ES-I3 (cell line): ENCODE measurements at regions not wholly inside any gene's neighbourhood (a gene's known extent, or its start where the extent isn't known, plus 50 kb on each side); places are given as distances from the start of the nearest gene placed in this dataset.

Experiments
- H3K36me3 ChIP-seq: 2 replicates; pipeline ENCODE4 v1.6.1; 2013; ENCODE audit warnings: mild to moderate bottlenecking, low read length, control low read depth, moderate library complexity; ENCODE audit not compliant: insufficient read depth
- H3K4me1 ChIP-seq: 2 replicates; pipeline ENCODE4 v1.6.1; 2013; ENCODE audit warnings: mild to moderate bottlenecking, control low read depth, low read length; ENCODE audit not compliant: insufficient read depth
- H3K9ac ChIP-seq: 2 replicates; pipeline ENCODE4 v1.6.1; 2013; ENCODE audit warnings: low read depth, mild to moderate bottlenecking, low read length, moderate library complexity
- H3K9me3 ChIP-seq: 2 replicates; pipeline ENCODE4 v1.6.1; 2013; ENCODE audit warnings: mild to moderate bottlenecking, low read length, moderate library complexity; ENCODE audit not compliant: control insufficient read depth, insufficient read depth

- Histone ChIP-seq H3K4me1 (no peaks in the 10 kb centered on the region), H3K9ac (no peak overlapping the region), H3K9me3 (no peaks in the 10 kb centered on the region), H3K36me3 (no peaks in the 10 kb centered on the region)
Observed at GRCh38 chr17:6343191-6343590, 91.7 kb downstream of the AIPL1 start.

GRCh38 chr17:6340708-6341107, 94.2 kb downstream of the AIPL1 start:
- Histone ChIP-seq H3K36me3 (no peaks in the 10 kb centered on the region), H3K9me3 (no peaks in the 10 kb centered on the region), H3K4me1 (no peaks in the 10 kb centered on the region), H3K9ac (no peak overlapping the region)

DNA sequence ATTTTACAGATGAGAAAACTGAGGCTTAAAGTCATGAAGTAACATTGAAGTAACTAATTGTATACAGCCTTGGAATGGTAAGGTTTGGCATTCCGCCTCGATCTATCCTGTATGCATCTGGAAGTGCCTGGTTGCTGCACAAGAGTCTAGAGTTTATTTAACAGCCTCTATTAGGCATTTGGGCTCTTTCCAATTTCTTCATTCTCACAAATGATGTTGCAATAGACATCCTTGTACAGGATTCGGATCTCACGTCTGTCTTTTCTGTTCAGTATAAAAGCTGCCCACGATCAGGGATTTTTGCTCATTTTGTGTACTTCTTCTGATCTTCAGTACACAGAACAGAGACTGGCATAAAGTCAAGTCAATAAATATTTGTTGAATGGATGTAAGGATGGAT, 100.5 kb downstream of the AIPL1 start:
- H3K9ac ChIP-seq = no peak overlapping the region
- no peaks in the 10 kb centered on the region for H3K9me3 ChIP-seq
- H3K4me1 ChIP-seq = no peaks in the 10 kb centered on the region

GRCh38 chr17:6330936-6331335, 104.0 kb downstream of the AIPL1 start:
- no peak overlapping the region for H3K9ac ChIP-seq
- H3K4me1 ChIP-seq = no peaks in the 10 kb centered on the region
- H3K36me3 ChIP-seq = no peaks in the 10 kb centered on the region
- H3K9me3 ChIP-seq = no peaks in the 10 kb centered on the region

More for the DNA sequence above, 100.5 kb downstream of the AIPL1 start:
- no peaks in the 10 kb centered on the region for H3K36me3 ChIP-seq

- Histone ChIP-seq H3K9me3 (no peaks in the 10 kb centered on the region), H3K36me3 (no peaks in the 10 kb centered on the region), H3K9ac (no peak overlapping the region), H3K4me1 (no peaks in the 10 kb centered on the region)
Observed at GRCh38 chr17:6328279-6328678, 106.6 kb downstream of the AIPL1 start.

- Histone ChIP-seq H3K4me1 (no peaks in the 10 kb centered on the region), H3K9ac (no peak overlapping the region), H3K9me3 (no peaks in the 10 kb centered on the region), H3K36me3 (no peaks in the 10 kb centered on the region)
Observed at GRCh38 chr17:6327007-6327406, 107.9 kb downstream of the AIPL1 start.

GRCh38 chr17:6326483-6326882, 108.4 kb downstream of the AIPL1 start:
- Histone ChIP-seq H3K4me1 (no peaks in the 10 kb centered on the region), H3K9ac (no peak overlapping the region), H3K36me3 (no peaks in the 10 kb centered on the region), H3K9me3 (no peaks in the 10 kb centered on the region)

- Histone ChIP-seq H3K9me3 (no peaks in the 10 kb centered on the region), H3K9ac (no peak overlapping the region), H3K4me1 (no peaks in the 10 kb centered on the region), H3K36me3 (no peaks in the 10 kb centered on the region)
Observed at GRCh38 chr17:6325741-6326140, 109.2 kb downstream of the AIPL1 start.

GRCh38 chr17:6325051-6325450, 109.9 kb downstream of the AIPL1 start:
- H3K36me3 ChIP-seq = no peaks in the 10 kb centered on the region
- no peaks in the 10 kb centered on the region for H3K4me1 ChIP-seq
- no peaks in the 10 kb centered on the region for H3K9me3 ChIP-seq
- no peak overlapping the region for H3K9ac ChIP-seq

DNA sequence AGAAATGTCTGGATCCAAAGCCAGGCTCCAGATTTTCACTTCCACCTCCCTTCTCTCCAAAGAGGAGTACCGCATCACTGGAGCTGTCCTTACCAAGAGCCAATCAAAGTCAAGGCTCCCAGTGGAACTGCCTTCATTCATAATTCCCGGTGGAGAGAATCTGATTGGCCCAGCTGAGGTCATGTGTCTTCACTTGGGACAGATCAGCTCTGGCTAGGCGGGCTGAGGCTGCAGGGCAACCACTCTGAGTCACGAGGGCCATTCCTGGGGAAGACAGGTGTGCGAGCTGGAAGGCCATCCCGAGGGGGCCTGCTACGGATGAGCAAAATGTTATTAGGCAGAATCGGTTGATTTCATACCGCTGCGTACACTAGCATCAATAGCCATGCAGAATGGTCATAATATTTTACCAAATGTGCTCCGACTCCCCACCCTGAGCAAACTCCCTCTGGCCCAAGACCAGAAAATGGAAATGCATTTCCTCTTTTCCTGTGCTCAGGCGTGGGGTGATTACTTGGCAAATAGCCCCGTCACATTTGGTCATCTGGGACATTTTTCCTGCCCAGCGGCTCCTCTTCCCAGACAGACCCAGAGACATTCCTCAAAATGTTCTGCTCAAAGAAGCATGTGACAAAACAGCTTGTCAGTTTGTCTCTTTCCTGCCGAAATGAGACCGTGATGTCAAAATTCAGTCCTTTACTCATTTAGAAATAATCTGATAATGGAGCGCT, 111.1 kb downstream of the AIPL1 start:
- no peaks in the 10 kb centered on the region for H3K9me3 ChIP-seq

GRCh38 chr17:6322316-6322715, 112.6 kb downstream of the AIPL1 start:
- no peaks in the 10 kb centered on the region for H3K4me1 ChIP-seq
- no peaks in the 10 kb centered on the region for H3K36me3 ChIP-seq
- H3K9ac ChIP-seq = no peak overlapping the region
- no peaks in the 10 kb centered on the region for H3K9me3 ChIP-seq

More for the DNA sequence above, 111.1 kb downstream of the AIPL1 start:
- no peaks in the 10 kb centered on the region for H3K4me1 ChIP-seq
- no peaks in the 10 kb centered on the region for H3K36me3 ChIP-seq
- H3K9ac ChIP-seq = no peak overlapping the region

- Histone ChIP-seq H3K9me3 (no peaks in the 10 kb centered on the region), H3K9ac (no peak overlapping the region), H3K36me3 (no peaks in the 10 kb centered on the region), H3K4me1 (no peaks in the 10 kb centered on the region)
Observed at GRCh38 chr17:6314311-6314710, 120.6 kb downstream of the AIPL1 start.

- Histone ChIP-seq H3K9ac (no peak overlapping the region), H3K36me3 (no peaks in the 10 kb centered on the region), H3K9me3 (no peaks in the 10 kb centered on the region), H3K4me1 (no peaks in the 10 kb centered on the region)
Observed at GRCh38 chr17:6313835-6314234, 121.1 kb downstream of the AIPL1 start.

GRCh38 chr17:6306820-6307219, 128.1 kb downstream of the AIPL1 start:
- no peaks in the 10 kb centered on the region for H3K9me3 ChIP-seq
- no peaks in the 10 kb centered on the region for H3K4me1 ChIP-seq
- no peaks in the 10 kb centered on the region for H3K36me3 ChIP-seq
- no peak overlapping the region for H3K9ac ChIP-seq

DNA sequence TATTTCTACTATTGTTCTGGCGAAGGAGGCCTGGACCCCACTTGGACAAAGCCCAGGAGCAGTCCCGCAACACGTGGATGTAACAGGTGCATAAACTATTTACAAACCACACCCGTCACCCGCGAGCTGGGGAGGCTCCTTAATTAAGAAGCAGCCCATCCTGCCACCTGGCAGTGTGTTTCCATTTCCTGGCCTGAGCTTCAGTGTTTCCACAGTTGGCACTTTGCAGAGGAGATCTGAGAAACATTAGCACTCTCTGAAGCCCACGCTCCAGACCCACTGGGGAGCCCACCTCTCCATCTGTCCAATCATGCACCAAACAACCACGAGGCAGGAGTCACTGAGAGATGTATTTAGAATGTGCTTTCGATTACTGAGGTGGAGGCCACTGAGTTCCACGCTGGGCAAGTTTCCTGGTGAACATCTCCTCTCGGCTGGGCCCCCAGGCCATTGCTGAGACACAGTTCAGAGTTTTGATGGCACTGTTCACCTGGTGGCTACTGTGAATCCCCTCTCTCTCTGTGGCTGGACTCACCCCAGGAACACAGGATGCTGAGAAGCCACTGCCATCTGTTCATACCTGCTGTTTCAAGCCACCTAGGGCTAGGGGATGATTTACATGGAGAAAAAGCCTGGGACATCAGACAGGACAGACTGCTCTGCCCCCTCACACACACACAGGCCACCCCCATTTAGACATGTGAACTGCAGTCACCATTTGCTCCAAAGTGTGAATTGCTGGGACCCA, 129.1 kb downstream of the AIPL1 start:
- Histone ChIP-seq H3K36me3 (no peaks in the 10 kb centered on the region), H3K9ac (no peak overlapping the region), H3K4me1 (no peaks in the 10 kb centered on the region), H3K9me3 (no peaks in the 10 kb centered on the region)
